Pancreas (tissue), 10 donors: ENCODE measurements at regions not wholly inside any gene's neighbourhood (a gene's known extent, or its start where the extent isn't known, plus 50 kb on each side); places are given as distances from the start of the nearest gene placed in this dataset.
A peak's percentile ranks its signal among the peaks of the same experiment; 100 is the strongest.

Experiments
- ATAC-seq, 4 donors: fragments of 200-7000 bp; cut with Tn5 transposase; one replicate each; pipeline versions ENCODE4 v1.8.0 to v1.9.1; 2020; ENCODE audit warnings: mild to moderate bottlenecking in 4 of 4, moderate library complexity in 4 of 4
- DNase-seq, 6 donors: peaks; one replicate each; pipeline ENCODE4 v3.0.0-alpha.2; 2020
- FAIRE-seq: peaks from 2 replicates; lab custom pipeline; 2012; peaks lifted over from hg19 to GRCh38; lab: Jason Lieb, UNC
- H3K27ac ChIP-seq, 4 donors: fragments of 200-600 bp; sonication (generic); 1 replicate in 3 of 4; 2 replicates in 1 of 4; pipeline versions ENCODE4 v1.5.0 to v1.8.0; 2020
- H3K27me3 ChIP-seq, 4 donors: fragments of 200-600 bp; one replicate each; pipeline ENCODE4 v1.8.0; 2021
- H3K36me3 ChIP-seq, 3 donors: fragments of 200-600 bp; sonication (generic) in 1 of 3; one replicate each; pipeline versions ENCODE4 v1.5.0 to v1.8.0; 2020 to 2021
- H3K4me1 ChIP-seq, 3 donors: fragments of 200-600 bp; one replicate each; pipeline ENCODE4 v1.8.0; 2021
- H3K4me3 ChIP-seq, 4 donors: fragments of 200-600 bp; sonication (generic) in 2 of 4; one replicate each; pipeline versions ENCODE4 v1.5.0 to v1.8.0; 2020 to 2021
- H3K9me3 ChIP-seq, 4 donors: fragments of 200-600 bp; one replicate each; pipeline ENCODE4 v1.8.0; 2021
- CTCF ChIP-seq, 4 donors: fragments of 200-600 bp; sonication (generic) in 3 of 4; IDR thresholded peaks; one replicate each; pipeline versions ENCODE4 v1.5.0 to v1.8.0; 2021; ENCODE audit warnings: antibody characterized with exemption in 4 of 4
- WGBS, 2 donors: extraction: QIAGEN DNeasy Blood & Tissue Kit; methylation state at CpG; one replicate each; pipeline ENCODE4 v1.1.7; 2013; 5-methylcytosine and 5-hydroxymethylcytosine counted together
- intact Hi-C, 3 donors: fragments of 100-400 bp; cut with DNase I; formaldehyde crosslinking; loops; one replicate each; pipeline versions ENCODE4 v1.11.1 to v1.14.2; 2022
- donor health status: healthy with polysubstance abuse.
- donor health status: DM: no; HTN: no; CAD: no; lungs with moderate emphysema.
- donor health status: DM: no; HTN: no; CAD: no.
- donor health status: control.
- donor health status: control.
- donor health status: Bipolar disorder and iron deficiency.
- donor health status: DM: yes; HTN: yes; CAD: no.
- donor health status: DM: no; HTN: no; CAD: no.
- donor health status: DM: no; HTN: no; CAD: no.
- donor health status: DM: yes; HTN: yes; CAD: no.

- no peak overlapping the region for H3K4me3 ChIP-seq
- FAIRE-seq (no peak), ATAC-seq (peak in 2 of 4 donors; percentile 38 to 39), DNase-seq (no peak)
- no peaks in the 10 kb centered on the region for H3K27me3 ChIP-seq
- H3K4me1 ChIP-seq: no peaks in the 10 kb centered on the region
- no peaks in the 10 kb centered on the region for H3K9me3 ChIP-seq
- no peaks in the 10 kb centered on the region for H3K36me3 ChIP-seq
- H3K27ac ChIP-seq: no peak overlapping the region
- intact Hi-C loops: no loop called here
- WGBS, 2 donors: 22 to 24% methylated on average over 6 of the region's 6 CpGs
- TF ChIP-seq CTCF (IDR thresholded peaks at IDR 0.05): no peak
These were observed 73.0 kb upstream of the VPREB1 start for GRCh38 chr22:22171357-22172218.

GRCh38 chr22:22169923-22170322 lies 74.7 kb upstream of the VPREB1 start:
- WGBS, 2 donors: 18 to 22% methylated on average over 1 of the region's 1 CpG
- no peak for DNase-seq
- no peaks in the 10 kb centered on the region for H3K36me3 ChIP-seq
- no peaks in the 10 kb centered on the region for H3K9me3 ChIP-seq
- TF ChIP-seq CTCF (IDR thresholded peaks at IDR 0.05): no peak
- H3K4me1 ChIP-seq: no peaks in the 10 kb centered on the region
- no peak overlapping the region for H3K4me3 ChIP-seq
- no peak for FAIRE-seq
- no peak overlapping the region for H3K27ac ChIP-seq
- no peak for ATAC-seq
- intact Hi-C loops: no loop called here
- H3K27me3 ChIP-seq: no peaks in the 10 kb centered on the region

- TF ChIP-seq CTCF (IDR thresholded peaks at IDR 0.05): no peak
- Histone ChIP-seq H3K4me1 (no peaks in the 10 kb centered on the region), H3K27ac (no peak overlapping the region), H3K27me3 (no peaks in the 10 kb centered on the region), H3K9me3 (no peaks in the 10 kb centered on the region), H3K36me3 (no peaks in the 10 kb centered on the region), H3K4me3 (peak overlapping the region in 1 of 4 donors; percentile 10)
- FAIRE-seq: no peak
- WGBS, 2 donors: 57% methylated on average over 9 of the region's 9 CpGs
- no peak for ATAC-seq
- DNase-seq: no peak
- intact Hi-C loops: no loop called here
These were observed 75.4 kb upstream of the VPREB1 start for GRCh38 chr22:22168941-22169867.

GRCh38 chr22:22168190-22168940 lies 76.2 kb upstream of the VPREB1 start:
- no peak for FAIRE-seq
- intact Hi-C loops: no loop called here
- Histone ChIP-seq H3K9me3 (no peaks in the 10 kb centered on the region), H3K27ac (peak overlapping the region in 1 of 4 donors; percentile 12), H3K36me3 (no peaks in the 10 kb centered on the region), H3K4me1 (no peaks in the 10 kb centered on the region), H3K4me3 (peak overlapping the region in 1 of 4 donors; percentile 10), H3K27me3 (no peaks in the 10 kb centered on the region)
- WGBS, 2 donors: 29 to 32% methylated on average over 7 of the region's 7 CpGs
- DNase-seq: peak in 2 of 6 donors; percentile 20 to 21
- peak; percentile 48 to 82 (median 50) for ATAC-seq
- no peak for TF ChIP-seq CTCF (IDR thresholded peaks at IDR 0.05)
